ENCODE measurements at regions not wholly inside any gene's neighbourhood (a gene's known extent, or its start where the extent isn't known, plus 50 kb on each side); places are given as distances from the start of the nearest gene placed in this dataset.

DNA sequence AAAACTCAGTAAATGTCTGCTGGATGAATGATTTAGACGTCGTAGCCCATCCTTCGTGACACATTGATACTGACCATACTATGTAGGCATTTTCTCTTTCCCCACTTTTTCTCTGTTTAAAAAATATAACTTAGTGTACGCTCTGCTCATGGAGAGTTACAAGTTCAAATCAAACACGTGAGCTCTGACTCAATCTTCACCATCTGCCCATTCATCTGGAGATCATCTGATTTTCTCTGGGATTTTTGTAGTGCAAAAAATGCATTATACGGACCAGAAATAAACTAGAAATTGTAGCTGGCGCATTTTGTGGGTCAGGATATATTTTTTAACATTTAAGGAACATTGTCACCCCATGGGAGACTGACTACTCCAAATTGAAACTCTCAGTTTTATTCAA, 124.7 kb upstream of the FAM9B start:
- no peak for TF ChIP-seq ARNTL (CRISPR knock-in tag; IDR thresholded peaks at IDR 0.05; ENCODE audit: borderline replicate concordance, low read depth)
- TF ChIP-seq SNAI2 (CRISPR knock-in tag; IDR thresholded peaks at IDR 0.05): no peak
- TF ChIP-seq ESRRG (CRISPR knock-in tag; IDR thresholded peaks at IDR 0.05): no peak
- TF ChIP-seq ZC3H10 (CRISPR knock-in tag; IDR thresholded peaks at IDR 0.05): no peak
- TF ChIP-seq GLIS3 (CRISPR knock-in tag; IDR thresholded peaks at IDR 0.05): no peak
- TF ChIP-seq ZFP30 (CRISPR knock-in tag; IDR thresholded peaks at IDR 0.05): no peak
